Esophagus squamous epithelium (tissue), 4 donors: ENCODE measurements at regions not wholly inside any gene's neighbourhood (a gene's known extent, or its start where the extent isn't known, plus 50 kb on each side); places are given as distances from the start of the nearest gene placed in this dataset.

Experiments used
- POLR2A ChIP-seq, 4 donors: fragments of 450-650 bp; IDR thresholded peaks; one replicate each; pipeline ENCODE4 v1.6.1; 2017; ENCODE audit warnings: antibody characterized with exemption in 4 of 4, mild to moderate bottlenecking in 4 of 4, moderate library complexity in 3 of 4
- TF ChIP-seq, protein P1 (sequence below), 6 experiments: fragments of 450-650 bp in 4 of 6; fragments of 200-600 bp in 2 of 6; sonication (generic) in 2 of 6; IDR thresholded peaks; one replicate each; pipeline ENCODE4 v1.5.1; 2016 to 2019; ENCODE audit warnings: antibody characterized with exemption in 6 of 6, mild to moderate bottlenecking in 4 of 6, moderate library complexity in 4 of 6

DNA sequence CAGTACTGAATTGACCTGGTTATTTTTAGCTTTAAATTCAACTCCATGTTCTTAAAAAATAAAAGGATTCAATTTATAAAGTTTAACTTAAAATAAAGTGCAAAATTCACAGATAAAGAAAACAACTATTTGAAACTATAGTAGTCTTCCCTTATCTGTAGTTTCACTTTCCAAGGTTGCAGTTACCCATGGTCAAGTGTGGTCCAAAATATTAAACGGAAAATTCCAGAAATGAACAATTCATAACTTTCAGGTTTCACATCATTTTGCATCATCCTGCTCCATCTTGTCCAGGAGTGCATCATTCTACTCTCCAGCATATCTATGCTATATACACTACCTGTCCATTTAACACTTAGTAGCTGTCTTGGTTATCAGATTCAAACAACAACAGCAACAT, 54.5 kb upstream of the ZNF804A start:
- TF ChIP-seq, protein P1, sequence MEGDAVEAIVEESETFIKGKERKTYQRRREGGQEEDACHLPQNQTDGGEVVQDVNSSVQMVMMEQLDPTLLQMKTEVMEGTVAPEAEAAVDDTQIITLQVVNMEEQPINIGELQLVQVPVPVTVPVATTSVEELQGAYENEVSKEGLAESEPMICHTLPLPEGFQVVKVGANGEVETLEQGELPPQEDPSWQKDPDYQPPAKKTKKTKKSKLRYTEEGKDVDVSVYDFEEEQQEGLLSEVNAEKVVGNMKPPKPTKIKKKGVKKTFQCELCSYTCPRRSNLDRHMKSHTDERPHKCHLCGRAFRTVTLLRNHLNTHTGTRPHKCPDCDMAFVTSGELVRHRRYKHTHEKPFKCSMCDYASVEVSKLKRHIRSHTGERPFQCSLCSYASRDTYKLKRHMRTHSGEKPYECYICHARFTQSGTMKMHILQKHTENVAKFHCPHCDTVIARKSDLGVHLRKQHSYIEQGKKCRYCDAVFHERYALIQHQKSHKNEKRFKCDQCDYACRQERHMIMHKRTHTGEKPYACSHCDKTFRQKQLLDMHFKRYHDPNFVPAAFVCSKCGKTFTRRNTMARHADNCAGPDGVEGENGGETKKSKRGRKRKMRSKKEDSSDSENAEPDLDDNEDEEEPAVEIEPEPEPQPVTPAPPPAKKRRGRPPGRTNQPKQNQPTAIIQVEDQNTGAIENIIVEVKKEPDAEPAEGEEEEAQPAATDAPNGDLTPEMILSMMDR (IDR thresholded peaks at IDR 0.05), result no peak
- no peak for TF ChIP-seq POLR2A (IDR thresholded peaks at IDR 0.05)
